Stomach (tissue), 8 donors: ENCODE measurements at regions not wholly inside any gene's neighbourhood (a gene's known extent, or its start where the extent isn't known, plus 50 kb on each side); places are given as distances from the start of the nearest gene placed in this dataset.
A peak's percentile ranks its signal among the peaks of the same experiment; 100 is the strongest.

Source experiments
- DNase-seq, 2 donors: peaks; one replicate each; pipeline versions ENCODE4 v3.0.0 to v3.0.0-alpha.2; 2013 to 2019
- H3K27ac ChIP-seq, 5 donors: fragments of 200-600 bp in 4 of 5; sonication (generic) in 4 of 5; one replicate each; pipeline ENCODE4 v1.5.1; 2013 to 2019; ENCODE audit warnings: mild to moderate bottlenecking in 1 of 5, moderate library complexity in 1 of 5
- H3K27me3 ChIP-seq, 3 donors: fragments of 200-600 bp; sonication (generic); one replicate each; pipeline ENCODE4 v1.5.1; 2017 to 2019; ENCODE audit warnings: mixed run types in 1 of 3
- H3K36me3 ChIP-seq, 4 donors: fragments of 200-600 bp; sonication (generic); 1 replicate in 3 of 4; 2 replicates in 1 of 4; pipeline ENCODE4 v1.5.1; 2016 to 2019
- H3K4me1 ChIP-seq, 4 donors: fragments of 200-600 bp; sonication (generic); one replicate each; pipeline ENCODE4 v1.5.1; 2016 to 2019
- H3K4me3 ChIP-seq, 4 donors: fragments of 200-600 bp; sonication (generic) in 3 of 4; one replicate each; pipeline ENCODE4 v1.5.1; 2016 to 2019; ENCODE audit warnings: mild to moderate bottlenecking in 1 of 4
- H3K9me3 ChIP-seq, 4 donors: fragments of 200-600 bp; sonication (generic); one replicate each; pipeline ENCODE4 v1.5.1; 2016 to 2019
- CTCF ChIP-seq, 7 experiments: fragments of 450-650 bp in 4 of 7; fragments of 200-600 bp in 3 of 7; sonication (generic) in 3 of 7; IDR thresholded peaks; one replicate each; pipeline ENCODE4 v1.5.1; 2016 to 2019; ENCODE audit warnings: antibody characterized with exemption in 7 of 7, control low read depth in 2 of 7, mild to moderate bottlenecking in 1 of 7
- EP300 ChIP-seq: sonication (generic); formaldehyde crosslinking; IDR thresholded peaks from one replicate; pipeline ENCODE4 v1.6.1; 2017; ENCODE audit warnings: antibody characterized with exemption
- POLR2A ChIP-seq, 4 donors: fragments of 450-650 bp; IDR thresholded peaks; one replicate each; pipeline ENCODE4 v1.6.1; 2016; ENCODE audit warnings: antibody characterized with exemption in 4 of 4, control low read depth in 2 of 4, mild to moderate bottlenecking in 1 of 4, moderate library complexity in 1 of 4
- POLR2AphosphoS5 ChIP-seq, 3 donors: sonication (generic); formaldehyde crosslinking; IDR thresholded peaks; one replicate each; pipeline ENCODE4 v1.6.1; 2016; ENCODE audit warnings: antibody characterized with exemption in 3 of 3
- WGBS, 5 donors: extraction: QIAGEN DNeasy Blood & Tissue Kit in 3 of 5; methylation state at CpG; one replicate each; pipeline versions ENCODE4 v1.1.5 to v1.1.7; 2013 to 2018; 5-methylcytosine and 5-hydroxymethylcytosine counted together
- intact Hi-C: fragments of 100-400 bp; cut with DNase I; formaldehyde crosslinking; loops from one replicate; pipeline ENCODE4 v1.15.1; 2023; ENCODE audit warnings: low total_unique reads
- donor health status: healthy with polysubstance abuse.
- donor health status: Bipolar disorder and iron deficiency.
- donor health status: healthy.

DNA sequence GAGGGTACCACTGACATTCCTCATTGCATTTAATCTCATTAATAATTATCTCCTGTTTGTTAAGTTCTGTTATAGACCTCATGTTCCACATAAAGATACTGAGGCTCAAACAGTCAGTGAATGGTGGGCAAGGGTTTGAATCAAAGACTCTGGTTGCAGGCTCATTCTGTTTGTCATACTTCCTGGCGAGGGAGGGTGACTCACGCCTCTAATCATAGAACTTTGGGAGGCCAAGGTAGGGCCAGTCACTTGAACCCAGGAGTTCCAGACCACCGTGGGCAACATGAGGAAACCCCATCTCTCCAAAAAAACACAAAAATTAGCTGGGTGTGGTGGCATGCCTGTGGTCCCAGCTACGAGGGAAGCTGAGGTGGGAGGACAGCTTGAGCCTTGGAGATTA is 220.7 kb upstream of the MIR17HG start:
- Histone ChIP-seq H3K9me3 (no peaks in the 10 kb centered on the region), H3K27ac (no peak overlapping the region), H3K4me1 (no peaks in the 10 kb centered on the region), H3K36me3 (no peaks in the 10 kb centered on the region), H3K4me3 (no peak overlapping the region), H3K27me3 (no peaks in the 10 kb centered on the region)
- no peak for TF ChIP-seq CTCF (IDR thresholded peaks at IDR 0.05)
- no peak for TF ChIP-seq EP300
- no peak for TF ChIP-seq POLR2AphosphoS5 (IDR thresholded peaks at IDR 0.05)
- TF ChIP-seq POLR2A (IDR thresholded peaks at IDR 0.05): no peak
- 42 to 61% (median 55%) methylated on average over 4 of the region's 4 CpGs for WGBS, 5 donors
- no peak for DNase-seq
- intact Hi-C loops: no loop called here

DNA sequence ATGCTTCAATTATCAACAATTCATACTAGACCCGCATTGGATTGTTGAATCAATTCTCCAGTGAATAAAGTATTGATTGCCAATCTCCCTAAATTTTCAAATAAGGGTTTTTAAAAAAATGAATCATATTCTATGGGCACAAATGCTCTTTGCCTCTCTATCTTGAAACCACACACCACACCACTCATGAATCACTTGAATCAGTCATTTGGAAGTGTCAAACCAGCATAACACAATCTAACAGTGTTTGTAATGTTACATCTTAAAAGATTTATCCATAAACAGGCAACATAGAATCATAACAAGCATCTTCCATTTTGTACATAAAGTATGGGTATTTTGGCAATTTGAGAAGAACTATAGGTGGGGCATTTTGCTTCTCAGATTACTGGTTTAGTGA is 219.5 kb upstream of the MIR17HG start:
- no peaks in the 10 kb centered on the region for H3K9me3 ChIP-seq
- no peaks in the 10 kb centered on the region for H3K4me1 ChIP-seq
- H3K36me3 ChIP-seq: no peaks in the 10 kb centered on the region
- intact Hi-C loops: no loop called here
- WGBS, 5 donors: 75 to 90% (median 84%) methylated on average over 1 of the region's 1 CpG
- H3K27me3 ChIP-seq: no peaks in the 10 kb centered on the region
- DNase-seq: no peak
- TF ChIP-seq CTCF (IDR thresholded peaks at IDR 0.05): no peak
- H3K4me3 ChIP-seq: no peak overlapping the region
- no peak overlapping the region for H3K27ac ChIP-seq

DNA sequence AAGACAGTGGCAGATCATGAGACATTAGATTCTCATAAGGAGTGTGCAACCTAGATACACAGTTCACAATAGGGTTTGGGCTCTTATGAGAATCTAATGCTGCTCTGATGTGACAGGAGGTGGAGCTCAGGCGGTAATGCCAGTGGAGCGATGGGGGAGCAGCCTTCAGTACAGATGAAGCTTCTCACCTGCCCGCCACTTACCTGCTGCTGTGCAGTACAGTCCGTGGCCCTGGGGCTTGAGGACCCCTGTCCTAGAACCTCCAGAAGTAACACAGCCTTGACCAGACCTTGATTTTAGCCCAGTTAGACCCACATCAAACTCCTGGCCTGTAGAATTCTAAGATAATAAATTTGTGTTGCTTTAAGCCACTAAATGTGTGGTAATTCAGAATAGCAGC is 215.1 kb upstream of the MIR17HG start:
- no peaks in the 10 kb centered on the region for H3K27me3 ChIP-seq
- no peak overlapping the region for H3K4me3 ChIP-seq
- H3K27ac ChIP-seq: no peak overlapping the region
- intact Hi-C loops: no loop called here
- H3K9me3 ChIP-seq: no peaks in the 10 kb centered on the region
- WGBS, 5 donors: 81 to 93% (median 91%) methylated on average over 4 of the region's 4 CpGs
- no peak for DNase-seq
- no peak for TF ChIP-seq POLR2A (IDR thresholded peaks at IDR 0.05)
- TF ChIP-seq CTCF (IDR thresholded peaks at IDR 0.05): no peak
- no peak for TF ChIP-seq POLR2AphosphoS5 (IDR thresholded peaks at IDR 0.05)
- no peak for TF ChIP-seq EP300
- no peaks in the 10 kb centered on the region for H3K36me3 ChIP-seq
- peaks cover 0 to 5% (median 0%) of the 10 kb centered on the region in 4 donors for H3K4me1 ChIP-seq

DNA sequence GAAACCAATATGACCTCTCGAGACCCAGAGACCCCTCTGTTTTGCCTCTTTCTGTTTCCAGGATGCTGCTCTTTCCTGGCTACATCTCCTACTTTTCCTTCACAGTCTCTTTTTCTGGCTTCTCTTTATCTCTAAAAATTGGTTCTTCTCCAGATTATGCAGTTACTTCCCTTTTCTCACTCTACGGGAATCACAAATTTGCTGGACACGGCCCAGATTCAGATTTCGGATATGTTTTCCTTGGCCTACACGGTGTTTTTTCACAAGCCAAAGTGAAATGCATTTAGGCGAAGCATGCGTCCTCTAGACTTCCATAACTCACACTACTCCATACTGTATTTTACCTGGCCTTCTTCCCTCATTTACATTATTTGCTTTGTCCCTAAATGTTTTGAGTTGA is 214.7 kb upstream of the MIR17HG start:
- intact Hi-C loops: no loop called here
- no peaks in the 10 kb centered on the region for H3K36me3 ChIP-seq
- no peak overlapping the region for H3K27ac ChIP-seq
- H3K9me3 ChIP-seq: no peaks in the 10 kb centered on the region
- H3K27me3 ChIP-seq: no peaks in the 10 kb centered on the region
- H3K4me3 ChIP-seq: no peak overlapping the region
- TF ChIP-seq POLR2AphosphoS5 (IDR thresholded peaks at IDR 0.05) (no peak), CTCF (IDR thresholded peaks at IDR 0.05) (no peak), POLR2A (IDR thresholded peaks at IDR 0.05) (no peak), EP300 (no peak)
- peak in 1 of 2 donors; percentile 69 for DNase-seq
- H3K4me1 ChIP-seq: peaks cover 0 to 5% (median 0%) of the 10 kb centered on the region in 4 donors
- WGBS, 5 donors: 49 to 74% (median 55%) methylated on average over 7 of the region's 7 CpGs
